HK-2 (cell line): ENCODE measurements at regions not wholly inside any gene's neighbourhood (a gene's known extent, or its start where the extent isn't known, plus 50 kb on each side); places are given as distances from the start of the nearest gene placed in this dataset.
A peak's percentile ranks its signal among the peaks of the same experiment; 100 is the strongest.

ENCODE experiments used
- DNase-seq: peaks from one replicate; pipeline ENCODE4 v3.0.0-alpha.2; 2018; ENCODE audit not compliant: unreplicated experiment

GRCh38 chr10:120282846-120283492 is 174.1 kb upstream of the PLPP4 start:
- no peak for DNase-seq

GRCh38 chr10:120285408-120285807 is 171.6 kb upstream of the PLPP4 start:
- DNase-seq: no peak

- no peak for DNase-seq
Observed at GRCh38 chr10:120286280-120286679, 170.7 kb upstream of the PLPP4 start.

DNA sequence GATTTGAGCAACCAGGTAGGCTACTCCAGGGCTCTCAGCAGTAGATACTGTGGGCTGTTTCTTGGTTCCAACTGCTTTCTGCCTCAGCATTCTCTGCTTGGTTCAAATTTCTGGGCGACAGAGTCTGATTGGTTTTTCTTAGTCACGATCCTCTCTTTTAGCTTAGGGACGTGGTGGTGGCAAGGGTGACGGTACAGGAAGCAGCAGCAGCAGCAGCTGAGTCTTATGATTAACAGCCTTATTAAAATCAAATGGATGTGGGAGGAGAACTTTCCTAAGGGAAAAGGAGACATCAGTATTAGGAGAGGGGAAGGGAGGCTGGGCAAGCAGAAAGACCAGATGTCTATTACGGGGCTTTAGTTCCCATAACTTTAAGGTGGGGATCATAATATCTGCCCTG is 156.5 kb upstream of the PLPP4 start:
- DNase-seq: no peak

DNA sequence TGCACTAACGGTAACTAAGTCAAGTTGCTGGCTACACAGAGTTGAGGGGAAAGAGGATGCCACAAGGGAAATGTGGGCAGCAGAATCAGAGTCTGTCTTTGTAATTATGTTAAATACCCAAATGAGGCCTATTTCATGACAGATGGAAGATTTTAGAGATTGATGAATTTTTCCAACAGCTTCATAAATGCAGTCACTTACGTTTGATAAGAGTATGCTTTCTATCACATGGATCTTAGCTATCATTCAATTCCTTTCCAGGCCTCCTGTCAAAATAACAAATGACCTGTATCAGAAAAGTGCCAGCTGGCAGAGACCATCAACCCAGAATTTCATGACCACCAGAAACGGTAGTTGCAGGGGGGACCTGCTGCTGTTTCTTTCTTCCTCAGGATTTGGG is 148.4 kb upstream of the PLPP4 start:
- DNase-seq: no peak

- no peak for DNase-seq
Observed at GRCh38 chr10:120313715-120314114, 143.3 kb upstream of the PLPP4 start.

- no peak for DNase-seq
Observed at GRCh38 chr10:120314442-120314841, 142.6 kb upstream of the PLPP4 start.

GRCh38 chr10:120318862-120319261 is 138.2 kb upstream of the PLPP4 start:
- DNase-seq: no peak

DNA sequence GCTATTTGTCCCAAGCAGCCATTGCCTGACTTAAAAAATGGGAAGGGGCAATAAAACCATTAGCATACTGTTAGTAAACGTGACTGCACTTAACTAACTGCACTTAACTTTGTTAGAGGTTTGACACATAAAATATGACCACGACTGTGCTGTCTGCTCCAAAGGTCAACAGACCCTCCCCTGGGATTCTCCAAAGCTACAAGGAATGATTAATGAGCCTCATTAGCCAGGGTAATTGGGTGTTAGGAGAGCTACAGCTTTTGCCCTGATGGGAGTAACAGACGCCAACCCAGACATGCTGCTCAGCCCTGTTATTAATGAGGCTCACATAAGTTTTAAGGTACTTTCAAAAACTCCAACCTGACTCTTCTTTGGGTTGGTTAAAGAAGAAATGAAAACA is 129.4 kb upstream of the PLPP4 start:
- DNase-seq: no peak

DNA sequence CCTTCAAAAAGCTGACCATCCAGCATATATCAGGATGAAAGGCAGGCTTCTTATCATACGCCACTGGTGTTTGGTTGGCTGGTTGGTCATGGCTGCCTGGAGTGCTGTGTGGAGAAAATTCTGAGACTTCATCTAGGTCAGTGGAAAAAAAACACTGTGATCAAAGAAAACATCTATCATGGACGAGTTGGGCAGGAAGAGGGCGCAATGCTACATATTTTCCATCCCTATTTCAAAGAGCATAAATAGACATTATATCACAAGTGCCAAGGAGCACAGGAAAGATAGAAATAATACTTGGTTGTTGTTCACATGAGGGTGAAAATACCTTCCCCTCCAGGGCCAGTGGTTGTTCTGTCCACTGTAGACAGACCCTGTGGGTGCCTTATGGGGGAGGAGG is 128.4 kb upstream of the PLPP4 start:
- DNase-seq: no peak

GRCh38 chr10:120335553-120335952 is 121.5 kb upstream of the PLPP4 start:
- DNase-seq: no peak

DNA sequence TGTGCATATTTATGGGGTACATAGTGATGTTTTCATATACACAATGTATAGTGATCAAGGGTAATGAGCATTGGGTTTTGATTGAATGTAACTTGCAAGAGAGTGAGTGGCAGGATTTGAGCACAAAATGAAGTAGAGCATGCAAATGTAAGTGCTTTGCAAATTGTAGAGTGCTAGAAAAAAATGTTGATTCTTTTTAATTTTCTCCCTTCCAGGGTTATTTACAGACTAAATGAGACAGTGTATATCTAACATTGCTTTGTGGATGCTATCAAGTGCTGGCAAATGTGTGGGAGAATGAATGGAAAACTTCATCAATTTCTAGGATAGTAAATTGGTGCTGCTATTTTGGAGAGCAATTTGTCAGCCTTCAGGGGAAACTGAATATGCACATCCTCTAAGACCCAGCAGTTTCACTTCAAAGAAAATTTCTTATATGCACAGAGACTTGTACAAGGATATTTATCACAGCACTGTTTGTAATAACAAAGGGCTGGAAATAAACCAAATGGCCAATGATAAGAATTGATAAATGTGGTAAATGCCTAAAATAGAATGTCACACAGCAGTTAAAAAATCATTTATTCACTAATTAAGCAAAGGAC is 120.6 kb upstream of the PLPP4 start:
- DNase-seq: no peak

- peak; percentile 72 for DNase-seq
Observed at GRCh38 chr10:120336911-120337540, 120.0 kb upstream of the PLPP4 start.

GRCh38 chr10:120342115-120342714 is 114.8 kb upstream of the PLPP4 start:
- no peak for DNase-seq

- DNase-seq: no peak
Observed at GRCh38 chr10:120345186-120345585, 111.8 kb upstream of the PLPP4 start.

- DNase-seq: no peak
Observed at GRCh38 chr10:120347644-120348043, 109.4 kb upstream of the PLPP4 start.

- no peak for DNase-seq
Observed at GRCh38 chr10:120349069-120349468, 108.0 kb upstream of the PLPP4 start.

DNA sequence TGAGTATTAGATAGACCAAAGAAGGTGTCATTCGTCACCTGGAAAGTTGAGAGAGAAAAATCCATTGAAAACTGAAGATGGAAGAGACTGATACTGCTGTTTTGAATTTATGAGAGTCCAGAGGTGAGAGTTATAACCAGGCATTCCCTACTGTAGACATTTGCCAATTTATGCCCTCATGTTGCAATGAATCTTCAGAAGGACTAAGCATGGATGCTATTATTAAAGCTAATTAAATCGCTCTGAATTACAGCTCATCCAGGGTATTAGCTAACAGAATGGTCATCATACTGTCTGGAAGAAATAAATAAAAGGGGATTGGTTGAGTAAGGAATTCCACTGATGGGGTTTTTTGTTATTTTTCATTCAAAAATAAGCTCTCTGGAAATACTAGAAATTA is 101.6 kb upstream of the PLPP4 start:
- no peak for DNase-seq

DNA sequence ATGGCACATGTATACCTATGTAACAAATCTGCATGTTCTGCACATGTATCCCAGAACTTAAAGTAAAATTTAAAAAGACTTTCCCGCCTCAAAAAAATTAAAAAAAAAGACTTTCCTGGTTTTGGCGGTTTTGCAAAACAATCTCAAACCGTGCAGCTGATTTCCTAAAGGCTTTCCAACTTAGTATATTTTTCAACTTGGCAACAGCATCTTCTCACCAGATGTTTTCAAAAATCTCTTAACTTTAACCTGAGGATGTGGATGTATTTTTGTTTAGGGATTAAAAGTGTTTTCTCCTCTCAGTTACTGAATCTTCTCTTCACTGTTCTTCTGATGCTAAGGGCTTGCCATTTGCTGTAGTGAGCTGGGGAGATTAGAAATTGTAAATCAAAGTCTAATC is 96.5 kb upstream of the PLPP4 start:
- no peak for DNase-seq

DNA sequence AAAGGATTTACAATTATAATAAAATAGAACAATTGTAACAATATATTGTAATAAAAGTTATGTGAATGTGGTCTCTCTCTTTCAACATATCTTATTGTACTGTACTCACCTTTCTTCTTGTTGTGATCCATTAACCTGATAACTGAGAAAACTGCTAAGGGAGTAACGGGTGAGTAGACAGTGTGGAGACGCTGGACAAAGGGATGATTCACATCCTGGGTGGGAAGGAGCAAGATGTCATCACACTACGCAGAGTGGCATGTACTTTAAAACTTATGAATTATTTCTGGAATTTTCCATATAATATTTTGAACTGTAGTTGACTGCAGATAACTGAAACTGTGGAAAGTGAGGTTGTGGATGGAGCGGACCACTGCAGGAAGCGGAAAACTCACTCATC is 91.2 kb upstream of the PLPP4 start:
- peak; percentile 37 for DNase-seq

- no peak for DNase-seq
Observed at GRCh38 chr10:120367341-120367740, 89.7 kb upstream of the PLPP4 start.

DNA sequence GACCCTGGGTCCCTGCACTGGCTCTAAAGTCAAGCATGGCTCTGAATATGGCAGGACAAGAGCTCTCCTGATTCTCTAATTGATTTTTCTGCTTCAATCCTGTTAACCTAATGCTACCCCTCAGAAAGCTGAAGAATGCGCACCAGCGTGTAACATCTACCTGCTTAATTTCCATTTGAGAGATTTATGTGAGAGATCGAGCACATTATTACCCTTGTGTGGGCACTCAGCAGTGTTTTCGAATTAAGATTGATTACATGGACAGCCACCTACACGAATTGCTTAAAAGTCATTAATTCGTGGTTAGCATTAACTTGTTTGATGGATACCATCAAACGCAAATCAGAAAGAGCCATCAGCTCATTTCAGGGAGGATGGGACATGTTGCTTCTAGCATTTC is 88.7 kb upstream of the PLPP4 start:
- no peak for DNase-seq

GRCh38 chr10:120368927-120369326 is 88.1 kb upstream of the PLPP4 start:
- no peak for DNase-seq
